Common myeloid progenitor, CD34-positive (primary cell): ENCODE measurements at regions not wholly inside any gene's neighbourhood (a gene's known extent, or its start where the extent isn't known, plus 50 kb on each side); places are given as distances from the start of the nearest gene placed in this dataset.
A peak's percentile ranks its signal among the peaks of the same experiment; 100 is the strongest.

Experiments used
- CTCF ChIA-PET: fragments of 350-600 bp; sonication (Branson Sonifier 250); formaldehyde crosslinking; loops from one replicate; lab custom pipeline; 2021; ENCODE audit warnings: antibody characterized with exemption; lab: Charles Lee
- POLR2A ChIA-PET: fragments of 350-600 bp; sonication (Branson Sonifier 250); formaldehyde crosslinking; loops from one replicate; lab custom pipeline; 2021; ENCODE audit warnings: antibody characterized with exemption; lab: Charles Lee
- DNase-seq, 3 donors: peaks; one replicate each; pipeline versions ENCODE4 v3.0.0 to v3.0.0-alpha.2; 2013
- H3K27ac ChIP-seq, 2 experiments: 1 replicate in 1 of 2; 2 replicates in 1 of 2; pipeline ENCODE4 v1.7.0; 2013; ENCODE audit warnings: inconsistent platforms in 2 of 2, low read length in 2 of 2, mild to moderate bottlenecking in 2 of 2, low read depth in 1 of 2, moderate library complexity in 1 of 2; ENCODE audit not compliant: severe bottlenecking in 2 of 2, insufficient read depth in 1 of 2, poor library complexity in 1 of 2
- H3K27me3 ChIP-seq, 5 experiments: replicated peaks in 2 of 5; 1 replicate in 3 of 5; 2 replicates in 2 of 5; pipeline versions ENCODE4 v1.6.1 to v1.7.0; 2013; ENCODE audit warnings: low read length in 4 of 5, mild to moderate bottlenecking in 2 of 5, moderate library complexity in 2 of 5, inconsistent platforms in 1 of 5; ENCODE audit not compliant: insufficient read depth in 5 of 5, control insufficient read depth in 4 of 5
- H3K36me3 ChIP-seq, 4 experiments: 1 replicate in 2 of 4; 2 replicates in 2 of 4; pipeline versions ENCODE4 v1.6.1 to v1.7.0; 2013; ENCODE audit warnings: low read length in 3 of 4, control low read depth in 1 of 4, mild to moderate bottlenecking in 1 of 4; ENCODE audit not compliant: control insufficient read depth in 4 of 4, insufficient read depth in 4 of 4
- H3K4me1 ChIP-seq, 4 experiments: 1 replicate in 3 of 4; 2 replicates in 1 of 4; pipeline versions ENCODE4 v1.6.1 to v1.7.1; 2013; ENCODE audit warnings: low read length in 3 of 4, mild to moderate bottlenecking in 3 of 4, control low read depth in 1 of 4, inconsistent platforms in 1 of 4, moderate library complexity in 1 of 4; ENCODE audit not compliant: control insufficient read depth in 4 of 4, insufficient read depth in 4 of 4; ENCODE audit errors: control extremely low read depth in 1 of 4
- H3K4me3 ChIP-seq, 7 experiments: 1 replicate in 4 of 7; 2 replicates in 3 of 7; pipeline versions ENCODE4 v1.5.1 to v1.7.0; 2013; ENCODE audit warnings: mild to moderate bottlenecking in 7 of 7, low read length in 6 of 7, moderate library complexity in 6 of 7, inconsistent platforms in 2 of 7, low read depth in 2 of 7, control low read depth in 1 of 7; ENCODE audit not compliant: insufficient read depth in 4 of 7, control insufficient read depth in 1 of 7; ENCODE audit errors: extremely low read depth in 1 of 7
- H3K9me3 ChIP-seq, 5 experiments: 1 replicate in 4 of 5; 2 replicates in 1 of 5; pipeline versions ENCODE4 v1.6.1 to v1.7.1; 2013; ENCODE audit warnings: low read length in 4 of 5, mild to moderate bottlenecking in 2 of 5, inconsistent platforms in 1 of 5, low read depth in 1 of 5, moderate library complexity in 1 of 5; ENCODE audit not compliant: control insufficient read depth in 4 of 5, insufficient read depth in 2 of 5; ENCODE audit errors: control extremely low read depth in 1 of 5
- WGBS: methylation state at CpG from one replicate; pipeline ENCODE4 v1.1.5; 2013; ENCODE audit not compliant: insufficient coverage; 5-methylcytosine and 5-hydroxymethylcytosine counted together

DNA sequence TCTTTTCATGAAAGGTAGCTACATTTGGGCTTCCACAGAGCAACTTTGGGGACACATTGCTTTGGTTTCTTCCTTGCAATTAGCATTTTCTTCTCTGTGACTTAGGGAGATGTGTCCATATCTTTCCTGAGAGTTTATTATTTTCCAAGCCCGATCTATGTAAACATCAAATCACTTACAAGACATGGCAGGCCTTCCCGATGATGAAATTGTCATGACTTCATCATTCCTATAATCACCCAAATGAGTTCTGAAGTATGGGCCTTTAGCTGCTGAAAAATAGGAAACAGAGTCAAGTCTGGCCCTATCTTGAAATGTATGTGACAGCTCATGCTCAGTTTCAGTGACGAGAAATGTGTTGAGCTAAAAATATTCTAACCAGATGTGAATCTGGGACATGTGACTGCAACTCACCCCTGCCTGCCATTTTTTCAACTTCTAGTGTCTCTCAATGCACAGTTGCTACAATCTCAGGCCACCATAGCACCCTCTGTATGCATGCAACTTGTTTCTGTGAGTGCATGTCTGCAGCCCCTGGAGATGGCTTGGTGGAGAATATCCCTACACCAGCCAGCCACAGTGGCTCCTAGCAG, 199.6 kb upstream of the MAF start:
- H3K9me3 ChIP-seq: peaks cover 0 to 4% (median 0%) of the 10 kb centered on the region in 5 experiments
- no peaks in the 10 kb centered on the region for H3K27me3 ChIP-seq
- DNase-seq: no peak
- peaks cover 0 to 5% (median 0%) of the 10 kb centered on the region in 4 experiments for H3K4me1 ChIP-seq
- ChIA-PET CTCF (no interaction called here), POLR2A (no interaction called here)
- WGBS: 95% methylated on average over 3 of the region's 3 CpGs
- no peak overlapping the region for H3K4me3 ChIP-seq
- no peak overlapping the region for H3K27ac ChIP-seq
- no peaks in the 10 kb centered on the region for H3K36me3 ChIP-seq

DNA sequence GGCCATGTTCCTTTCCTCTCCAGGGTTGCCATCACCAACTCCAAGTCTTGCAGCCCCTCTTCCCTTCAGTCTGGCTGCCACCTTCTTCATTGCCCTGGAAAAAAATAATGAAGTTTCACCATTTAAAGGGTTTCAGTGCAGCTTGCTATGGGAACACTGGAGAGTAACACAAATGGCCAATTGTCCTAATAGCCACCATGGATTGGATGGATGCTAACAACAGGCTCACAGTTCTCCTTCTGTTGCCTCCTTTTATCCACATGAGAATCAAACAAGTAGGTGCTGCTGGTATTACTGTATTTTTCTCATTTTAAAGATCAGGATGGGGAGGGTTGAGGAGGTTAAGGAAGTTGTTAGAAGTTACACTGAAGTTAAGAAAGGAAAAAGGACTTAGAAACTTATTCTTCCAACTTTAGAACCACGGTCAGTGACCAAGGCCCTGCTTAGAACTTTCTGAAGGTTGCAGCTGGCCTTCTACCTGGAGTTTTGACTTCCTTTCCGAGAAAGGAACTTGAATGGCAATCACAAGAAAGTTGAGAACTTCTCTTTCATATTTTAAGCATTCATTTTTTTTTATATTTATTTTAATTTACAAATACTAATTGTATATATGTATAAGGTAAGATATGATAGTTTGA, 198.0 kb upstream of the MAF start:
- Histone ChIP-seq H3K36me3 (no peaks in the 10 kb centered on the region), H3K4me3 (no peak overlapping the region), H3K27ac (no peak overlapping the region), H3K4me1 (peaks cover 0 to 5% (median 0%) of the 10 kb centered on the region in 4 experiments), H3K27me3 (no peaks in the 10 kb centered on the region), H3K9me3 (peaks cover 0 to 4% (median 0%) of the 10 kb centered on the region in 5 experiments)
- 100% methylated on average over 1 of the region's 2 CpGs for WGBS
- ChIA-PET POLR2A (interaction anchor here (0.6 kb wide), 1 partner anchor 225 kb away, joined by 3 read pairs; no protein-coding TSS in a partner anchor), CTCF (no interaction called here)
- DNase-seq: no peak

DNA sequence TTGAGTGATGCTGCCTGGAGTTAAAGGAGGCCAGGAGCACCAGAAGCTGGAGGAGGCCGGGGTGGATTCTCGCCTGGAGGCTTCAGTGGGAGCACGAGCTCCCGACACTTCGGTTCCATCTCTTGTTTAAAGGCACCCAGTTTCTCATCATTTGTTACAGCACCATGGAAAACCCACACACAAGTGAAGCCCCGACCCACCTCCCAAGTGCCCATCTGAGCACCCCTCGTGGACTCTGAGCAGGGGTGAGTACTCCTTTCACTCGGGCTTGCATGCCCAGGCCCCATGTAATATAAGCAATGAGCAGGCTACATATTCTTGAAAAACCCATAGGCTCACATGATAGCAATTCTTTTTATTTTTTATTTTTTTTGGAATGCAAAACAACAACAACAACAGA, 196.9 kb upstream of the MAF start:
- Histone ChIP-seq H3K4me3 (no peak overlapping the region), H3K4me1 (peaks cover 0 to 5% (median 0%) of the 10 kb centered on the region in 4 experiments), H3K9me3 (peaks cover 0 to 4% (median 0%) of the 10 kb centered on the region in 5 experiments), H3K27ac (no peak overlapping the region), H3K36me3 (no peaks in the 10 kb centered on the region), H3K27me3 (no peaks in the 10 kb centered on the region)
- ChIA-PET POLR2A (no interaction called here), CTCF (interaction anchor here (0.5 kb wide), 1 partner anchor 137 kb away, joined by 3 read pairs; no protein-coding TSS in a partner anchor)
- 98% methylated on average over 5 of the region's 8 CpGs for WGBS
- DNase-seq: no peak

DNA sequence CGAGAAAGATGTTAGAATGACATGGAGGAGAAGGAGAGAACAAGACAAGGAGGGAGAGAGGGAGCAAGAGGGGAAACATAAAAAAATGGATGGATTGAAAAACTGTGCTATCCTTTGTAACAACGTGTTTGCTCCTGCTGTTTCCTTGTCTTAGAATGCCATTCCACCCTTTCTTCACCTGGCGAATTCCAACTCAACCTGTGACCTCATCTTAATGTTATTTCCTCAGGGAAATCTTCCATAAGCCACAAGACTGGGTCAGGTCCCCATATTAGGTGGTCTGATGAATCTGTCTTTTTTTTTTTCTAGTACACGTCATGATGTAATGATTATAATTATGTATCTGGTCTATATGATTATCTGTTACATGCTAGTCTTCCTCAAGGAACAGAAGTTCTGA, 195.0 kb upstream of the MAF start:
- CTCF ChIA-PET: no interaction called here

DNA sequence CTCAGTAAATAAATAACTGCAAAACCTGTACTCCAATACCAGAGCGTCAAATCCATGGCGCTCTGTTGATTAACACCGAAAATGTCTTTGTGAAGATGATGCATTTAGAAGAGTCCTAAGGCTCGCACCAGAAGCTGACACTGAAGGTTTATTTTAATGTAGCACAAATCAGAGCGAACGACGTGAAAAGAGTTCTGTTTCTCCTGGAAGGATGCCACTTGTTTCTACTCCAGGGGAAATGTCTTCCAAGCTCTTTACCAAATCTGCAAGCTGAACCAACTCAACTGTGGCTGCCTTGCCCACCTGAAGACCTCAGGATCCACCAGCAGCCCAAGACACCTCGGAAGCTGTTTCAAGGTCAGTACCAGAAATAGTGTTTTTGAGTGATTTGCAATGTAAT, 194.4 kb upstream of the MAF start:
- CTCF ChIA-PET: no interaction called here
- H3K9me3 ChIP-seq: peaks cover 0 to 4% (median 0%) of the 10 kb centered on the region in 5 experiments
- no peaks in the 10 kb centered on the region for H3K27me3 ChIP-seq
- no peak overlapping the region for H3K4me3 ChIP-seq
- H3K27ac ChIP-seq: no peak overlapping the region
- no peak for DNase-seq
- peaks cover 0 to 5% (median 0%) of the 10 kb centered on the region in 4 experiments for H3K4me1 ChIP-seq
- 97% methylated on average over 8 of the region's 8 CpGs for WGBS
- POLR2A ChIA-PET: no interaction called here
- H3K36me3 ChIP-seq: no peaks in the 10 kb centered on the region

More for the DNA sequence above, 195.0 kb upstream of the MAF start:
- no peaks in the 10 kb centered on the region for H3K27me3 ChIP-seq
- DNase-seq: no peak
- H3K9me3 ChIP-seq: peaks cover 0 to 4% (median 0%) of the 10 kb centered on the region in 5 experiments
- H3K27ac ChIP-seq: no peak overlapping the region
- no peak overlapping the region for H3K4me3 ChIP-seq
- H3K36me3 ChIP-seq: no peaks in the 10 kb centered on the region
- H3K4me1 ChIP-seq: peaks cover 0 to 5% (median 0%) of the 10 kb centered on the region in 4 experiments
- POLR2A ChIA-PET: no interaction called here
- WGBS: 100% methylated on average over 3 of the region's 4 CpGs

DNA sequence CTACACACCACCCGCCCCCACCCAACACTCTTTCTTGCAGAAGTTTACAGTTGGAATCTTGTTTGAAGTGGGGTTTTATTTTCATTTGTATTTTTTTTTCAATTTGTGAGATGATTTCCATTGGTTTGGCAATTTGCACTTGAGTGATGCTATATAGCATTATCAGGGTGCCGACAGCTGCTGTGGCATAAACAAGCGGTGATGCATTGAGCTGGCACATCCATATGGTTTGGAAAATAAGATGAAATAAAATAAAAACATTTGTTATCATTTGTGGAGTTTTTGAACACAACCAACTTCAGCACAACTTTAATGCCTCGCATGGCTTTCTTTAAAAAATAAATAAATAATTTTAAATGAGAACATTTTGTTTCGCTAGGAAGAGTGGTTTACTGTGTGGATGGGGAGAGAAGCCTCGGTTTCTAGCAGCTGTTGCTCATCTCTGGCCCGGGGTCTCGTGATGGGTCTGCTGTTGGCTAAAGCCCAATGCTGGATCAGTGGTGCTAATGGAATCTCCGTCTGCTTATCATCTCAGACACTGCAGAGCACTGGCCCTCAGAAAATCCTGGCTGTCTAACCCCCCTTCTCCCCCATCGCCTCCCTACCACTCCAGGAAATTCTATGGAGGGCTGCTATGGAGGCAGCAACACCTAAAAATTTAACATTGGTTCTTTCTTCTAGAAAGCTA, 192.3 kb upstream of the MAF start:
- POLR2A ChIA-PET: no interaction called here
- Histone ChIP-seq H3K27ac (no peak overlapping the region), H3K4me1 (peaks cover 0 to 5% (median 0%) of the 10 kb centered on the region in 4 experiments), H3K27me3 (no peaks in the 10 kb centered on the region), H3K4me3 (no peak overlapping the region), H3K36me3 (no peaks in the 10 kb centered on the region), H3K9me3 (no peaks in the 10 kb centered on the region)
- WGBS: 97% methylated on average over 5 of the region's 10 CpGs
- CTCF ChIA-PET: no interaction called here
- no peak for DNase-seq

DNA sequence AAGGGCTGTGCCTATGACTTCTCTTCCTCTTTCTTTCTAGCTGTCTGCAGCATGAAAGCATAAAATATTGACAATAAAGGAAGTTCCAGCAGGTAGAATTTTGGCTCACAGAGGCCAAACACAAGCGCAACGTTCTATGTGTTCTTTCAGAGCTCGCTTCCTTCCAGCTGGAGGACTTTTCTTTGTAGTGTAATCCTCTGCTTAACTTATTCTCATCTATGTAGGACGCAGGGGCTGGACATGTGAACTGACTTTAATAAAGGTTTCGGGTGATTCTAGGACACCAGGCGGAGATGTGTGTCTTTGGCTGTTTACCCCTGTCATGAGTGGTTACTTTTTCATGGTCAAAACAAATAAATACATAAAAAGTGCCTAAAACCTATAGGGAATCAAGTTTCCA, 191.5 kb upstream of the MAF start:
- Histone ChIP-seq H3K27ac (no peak overlapping the region), H3K36me3 (no peaks in the 10 kb centered on the region), H3K9me3 (no peaks in the 10 kb centered on the region), H3K4me1 (peaks cover 0 to 5% (median 0%) of the 10 kb centered on the region in 4 experiments), H3K27me3 (no peaks in the 10 kb centered on the region), H3K4me3 (no peak overlapping the region)
- CTCF ChIA-PET: no interaction called here
- DNase-seq: peak in 2 of 3 donors; percentile 6 to 32
- POLR2A ChIA-PET: no interaction called here
- 74% methylated on average over 3 of the region's 6 CpGs for WGBS
